K562 (cell line): ENCODE measurements at regions not wholly inside any gene's neighbourhood (a gene's known extent, or its start where the extent isn't known, plus 50 kb on each side); places are given as distances from the start of the nearest gene placed in this dataset.

Experiments used
- BRF1 ChIP-seq: IDR thresholded peaks from 3 replicates; pipeline ENCODE4 v1.6.1; 2011; ENCODE audit warnings: borderline replicate concordance, mild to moderate bottlenecking; ENCODE audit not compliant: insufficient read length; ENCODE audit errors: extremely low read depth
- CBFA2T3 ChIP-seq: fragments of 450-650 bp; IDR thresholded peaks from 2 replicates; pipeline ENCODE4 v1.6.1; 2017
- EZH2 ChIP-seq: IDR thresholded peaks from 2 replicates; pipeline ENCODE4 v1.6.1; 2012; ENCODE audit warnings: low read depth, mild to moderate bottlenecking, inconsistent platforms, low read length, borderline replicate concordance
- MCM2 ChIP-seq: fragments of 450-650 bp; IDR thresholded peaks from 2 replicates; pipeline ENCODE4 v1.6.1; 2017; ENCODE audit warnings: low read depth, mild to moderate bottlenecking
- SMC3 ChIP-seq: conservative IDR thresholded peaks from 2 replicates; pipeline ENCODE4 v1.6.1; 2011; ENCODE audit warnings: low read depth, low read length, improper control_type of control experiment; ENCODE audit not compliant: insufficient read depth
- TEAD2 ChIP-seq: fragments of 450-650 bp; IDR thresholded peaks from 2 replicates; pipeline ENCODE4 v1.6.1; 2016; ENCODE audit warnings: missing genetic modification characterization, control low read depth, missing compliant biosample characterization
- ZBTB8A ChIP-seq: fragments of 450-650 bp; IDR thresholded peaks from 2 replicates; pipeline ENCODE4 v1.6.1; 2018; ENCODE audit warnings: mild to moderate bottlenecking, moderate library complexity; ENCODE audit not compliant: partially characterized antibody
- ZC3H11A ChIP-seq: IDR thresholded peaks from 2 replicates; pipeline ENCODE4 v1.6.1; 2012; ENCODE audit warnings: low read depth, low read length, improper control_type of control experiment
- ZNF121 ChIP-seq: sonication (generic); formaldehyde crosslinking; conservative IDR thresholded peaks from 2 replicates; pipeline ENCODE4 v1.8.0; 2022; ENCODE audit warnings: missing genetic modification reagents
- ZNF124 ChIP-seq: sonication (generic); formaldehyde crosslinking; IDR thresholded peaks from 2 replicates; pipeline ENCODE4 v1.8.1; 2022; ENCODE audit warnings: missing genetic modification reagents
- ZNF24 ChIP-seq: fragments of 450-650 bp; IDR thresholded peaks from 2 replicates; pipeline ENCODE4 v1.6.1; 2016
- TF ChIP-seq, protein P1 (sequence below): fragments of 450-650 bp; IDR thresholded peaks from 2 replicates; pipeline ENCODE4 v1.7.1; 2018; ENCODE audit warnings: mild to moderate bottlenecking, low read depth; ENCODE audit not compliant: partially characterized antibody
- TF ChIP-seq, protein P2 (sequence below), 3 experiments: IDR thresholded peaks in 2 of 3; conservative IDR thresholded peaks in 1 of 3; 2 replicates each; pipeline ENCODE4 v1.5.1; 2011 to 2012; ENCODE audit warnings: low read length in 3 of 3, mild to moderate bottlenecking in 3 of 3, control low read depth in 2 of 3, improper control_type of control experiment in 1 of 3, inconsistent platforms in 1 of 3, low read depth in 1 of 3, mixed read lengths in 1 of 3, moderate library complexity in 1 of 3; ENCODE audit not compliant: insufficient read depth in 2 of 3

DNA sequence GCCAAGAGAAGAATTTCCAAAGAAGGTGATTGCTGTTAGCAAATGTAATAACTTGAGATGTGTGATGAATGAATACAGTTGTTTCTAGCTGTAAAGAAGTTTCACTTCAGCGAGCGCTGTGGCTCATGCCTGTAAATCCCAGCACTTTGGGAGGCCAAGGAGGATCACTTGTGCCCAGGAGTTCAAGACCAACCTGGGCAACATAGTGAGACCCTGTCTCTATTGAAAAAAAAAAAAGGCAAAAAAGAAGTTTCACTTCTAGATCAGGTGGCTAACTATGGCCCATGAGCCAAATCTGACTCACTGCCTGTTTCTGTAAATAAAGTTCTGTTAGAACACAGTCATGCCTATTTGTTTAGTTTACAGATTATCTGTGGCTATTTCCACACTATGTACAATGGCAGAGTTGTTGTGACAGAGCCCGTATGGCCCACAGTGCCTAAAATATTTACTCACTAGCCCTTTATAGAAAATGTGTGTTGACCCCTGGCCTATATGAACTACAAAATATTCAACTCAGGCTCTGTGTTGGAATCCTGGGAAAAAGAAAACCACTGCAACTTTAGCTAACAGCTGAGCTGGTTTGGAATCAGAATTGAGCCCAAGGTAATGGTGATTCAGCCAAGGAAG lies 54.1 kb upstream of the PRPS1 start:
- no peak for TF ChIP-seq ZNF124 (CRISPR knock-in tag)
- no peak for TF ChIP-seq ZNF24
- TF ChIP-seq, protein P1, sequence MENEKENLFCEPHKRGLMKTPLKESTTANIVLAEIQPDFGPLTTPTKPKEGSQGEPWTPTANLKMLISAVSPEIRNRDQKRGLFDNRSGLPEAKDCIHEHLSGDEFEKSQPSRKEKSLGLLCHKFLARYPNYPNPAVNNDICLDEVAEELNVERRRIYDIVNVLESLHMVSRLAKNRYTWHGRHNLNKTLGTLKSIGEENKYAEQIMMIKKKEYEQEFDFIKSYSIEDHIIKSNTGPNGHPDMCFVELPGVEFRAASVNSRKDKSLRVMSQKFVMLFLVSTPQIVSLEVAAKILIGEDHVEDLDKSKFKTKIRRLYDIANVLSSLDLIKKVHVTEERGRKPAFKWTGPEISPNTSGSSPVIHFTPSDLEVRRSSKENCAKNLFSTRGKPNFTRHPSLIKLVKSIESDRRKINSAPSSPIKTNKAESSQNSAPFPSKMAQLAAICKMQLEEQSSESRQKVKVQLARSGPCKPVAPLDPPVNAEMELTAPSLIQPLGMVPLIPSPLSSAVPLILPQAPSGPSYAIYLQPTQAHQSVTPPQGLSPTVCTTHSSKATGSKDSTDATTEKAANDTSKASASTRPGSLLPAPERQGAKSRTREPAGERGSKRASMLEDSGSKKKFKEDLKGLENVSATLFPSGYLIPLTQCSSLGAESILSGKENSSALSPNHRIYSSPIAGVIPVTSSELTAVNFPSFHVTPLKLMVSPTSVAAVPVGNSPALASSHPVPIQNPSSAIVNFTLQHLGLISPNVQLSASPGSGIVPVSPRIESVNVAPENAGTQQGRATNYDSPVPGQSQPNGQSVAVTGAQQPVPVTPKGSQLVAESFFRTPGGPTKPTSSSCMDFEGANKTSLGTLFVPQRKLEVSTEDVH: no peak
- no peak for TF ChIP-seq EZH2
- TF ChIP-seq ZBTB8A: no peak
- TF ChIP-seq CBFA2T3: no peak
- TF ChIP-seq SMC3: no peak
- no peak; the same call in 1 of the 2 replicates for TF ChIP-seq ZNF121 (CRISPR knock-in tag)
- TF ChIP-seq MCM2: no peak
- TF ChIP-seq ZC3H11A: no peak
- TF ChIP-seq, protein P2, sequence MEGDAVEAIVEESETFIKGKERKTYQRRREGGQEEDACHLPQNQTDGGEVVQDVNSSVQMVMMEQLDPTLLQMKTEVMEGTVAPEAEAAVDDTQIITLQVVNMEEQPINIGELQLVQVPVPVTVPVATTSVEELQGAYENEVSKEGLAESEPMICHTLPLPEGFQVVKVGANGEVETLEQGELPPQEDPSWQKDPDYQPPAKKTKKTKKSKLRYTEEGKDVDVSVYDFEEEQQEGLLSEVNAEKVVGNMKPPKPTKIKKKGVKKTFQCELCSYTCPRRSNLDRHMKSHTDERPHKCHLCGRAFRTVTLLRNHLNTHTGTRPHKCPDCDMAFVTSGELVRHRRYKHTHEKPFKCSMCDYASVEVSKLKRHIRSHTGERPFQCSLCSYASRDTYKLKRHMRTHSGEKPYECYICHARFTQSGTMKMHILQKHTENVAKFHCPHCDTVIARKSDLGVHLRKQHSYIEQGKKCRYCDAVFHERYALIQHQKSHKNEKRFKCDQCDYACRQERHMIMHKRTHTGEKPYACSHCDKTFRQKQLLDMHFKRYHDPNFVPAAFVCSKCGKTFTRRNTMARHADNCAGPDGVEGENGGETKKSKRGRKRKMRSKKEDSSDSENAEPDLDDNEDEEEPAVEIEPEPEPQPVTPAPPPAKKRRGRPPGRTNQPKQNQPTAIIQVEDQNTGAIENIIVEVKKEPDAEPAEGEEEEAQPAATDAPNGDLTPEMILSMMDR (IDR thresholded peaks at IDR 0.05 in 2 of 3, conservative IDR thresholded peaks at IDR 0.05 in 1 of 3; ENCODE audit: insufficient read depth in 2 of 3, low read depth in 1 of 3, low read length in 3 of 3): no peak
- TF ChIP-seq BRF1: no peak
- no peak for TF ChIP-seq TEAD2 (tag)
